ENCODE measurements at regions not wholly inside any gene's neighbourhood (a gene's known extent, or its start where the extent isn't known, plus 50 kb on each side); places are given as distances from the start of the nearest gene placed in this dataset.

DNA sequence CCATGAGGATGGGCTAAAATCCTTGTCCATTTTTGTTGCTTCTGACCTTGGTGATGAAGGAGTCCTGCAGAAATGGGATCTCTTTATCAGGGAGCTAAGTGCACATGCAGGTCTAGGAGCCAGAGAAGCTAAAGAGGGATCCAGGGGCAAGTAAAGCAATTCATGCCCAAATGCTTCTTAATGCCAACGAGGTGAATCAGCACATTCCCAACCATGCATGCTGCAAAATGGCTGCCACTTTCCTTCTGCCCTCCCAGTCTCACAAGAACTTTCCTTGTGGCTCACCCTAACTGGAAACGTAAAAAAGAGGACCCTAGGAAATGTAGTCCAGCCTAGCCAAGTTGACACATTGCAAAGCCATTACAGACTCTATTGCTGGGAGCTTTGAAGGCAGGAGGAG is 298.4 kb downstream of the MAFB start:
- H3K36me3 ChIP-seq = no peaks in the 10 kb centered on the region
- no peak for DNase-seq (ENCODE audit: low read depth in 1 of 2, low spot score in 2 of 2)
- no peaks in the 10 kb centered on the region for H3K9me3 ChIP-seq (replicated peaks)
- H3K27me3 ChIP-seq (replicated peaks) = no peaks in the 10 kb centered on the region
- no peak overlapping the region for H3K27ac ChIP-seq
- no peak overlapping the region for H3K4me3 ChIP-seq
- no peaks in the 10 kb centered on the region for H3K4me1 ChIP-seq (replicated peaks)

DNA sequence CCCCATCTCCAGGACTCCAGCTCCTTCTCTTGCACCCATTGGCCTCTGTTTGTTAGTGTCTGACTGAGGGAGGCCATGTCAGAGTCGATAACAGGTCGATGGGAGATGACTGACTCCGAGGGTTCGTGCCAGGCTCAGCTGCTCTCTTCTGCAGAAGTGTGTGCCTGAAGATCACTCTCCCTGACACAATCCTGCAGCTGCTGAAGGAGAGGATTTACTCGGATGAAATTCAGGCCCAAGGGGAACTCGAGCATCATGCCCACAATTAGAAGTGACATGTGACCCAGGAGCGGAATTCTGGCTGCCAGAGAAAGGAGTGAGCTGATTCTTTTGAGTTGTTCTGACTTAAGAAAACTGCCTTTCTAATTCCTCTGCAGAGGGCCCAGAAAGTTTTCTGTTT is 318.2 kb downstream of the MAFB start:
- Histone ChIP-seq H3K4me3 (no peak overlapping the region), H3K9me3 (replicated peaks) (no peaks in the 10 kb centered on the region), H3K27ac (no peak overlapping the region), H3K4me1 (replicated peaks) (no peaks in the 10 kb centered on the region), H3K36me3 (no peaks in the 10 kb centered on the region), H3K27me3 (replicated peaks) (no peaks in the 10 kb centered on the region)
- DNase-seq (ENCODE audit: low read depth in 1 of 2, low spot score in 2 of 2) = no peak

GRCh38 chr20:40368876-40369275 is 320.2 kb downstream of the MAFB start:
- no peak for DNase-seq (ENCODE audit: low read depth in 1 of 2, low spot score in 2 of 2)
- H3K27me3 ChIP-seq (replicated peaks) = no peaks in the 10 kb centered on the region

GRCh38 chr20:40361916-40362315 is 327.1 kb downstream of the MAFB start:
- DNase-seq (ENCODE audit: low read depth in 1 of 2, low spot score in 2 of 2) = no peak
- Histone ChIP-seq H3K27ac (no peak overlapping the region), H3K27me3 (replicated peaks) (no peaks in the 10 kb centered on the region), H3K4me3 (no peak overlapping the region), H3K4me1 (replicated peaks) (no peaks in the 10 kb centered on the region), H3K9me3 (replicated peaks) (no peaks in the 10 kb centered on the region), H3K36me3 (no peaks in the 10 kb centered on the region)

More at GRCh38 chr20:40368876-40369275, 320.2 kb downstream of the MAFB start:
- no peaks in the 10 kb centered on the region for H3K4me1 ChIP-seq (replicated peaks)
- H3K9me3 ChIP-seq (replicated peaks) = no peaks in the 10 kb centered on the region
- no peaks in the 10 kb centered on the region for H3K36me3 ChIP-seq
- no peak overlapping the region for H3K4me3 ChIP-seq
- no peak overlapping the region for H3K27ac ChIP-seq

GRCh38 chr20:40359131-40359912 is 329.7 kb downstream of the MAFB start:
- Histone ChIP-seq H3K27ac (no peak overlapping the region), H3K27me3 (replicated peaks) (no peaks in the 10 kb centered on the region), H3K4me3 (no peak overlapping the region), H3K9me3 (replicated peaks) (no peaks in the 10 kb centered on the region), H3K36me3 (no peaks in the 10 kb centered on the region), H3K4me1 (replicated peaks) (no peaks in the 10 kb centered on the region)
- no peak for DNase-seq (ENCODE audit: low read depth in 1 of 2, low spot score in 2 of 2)

DNA sequence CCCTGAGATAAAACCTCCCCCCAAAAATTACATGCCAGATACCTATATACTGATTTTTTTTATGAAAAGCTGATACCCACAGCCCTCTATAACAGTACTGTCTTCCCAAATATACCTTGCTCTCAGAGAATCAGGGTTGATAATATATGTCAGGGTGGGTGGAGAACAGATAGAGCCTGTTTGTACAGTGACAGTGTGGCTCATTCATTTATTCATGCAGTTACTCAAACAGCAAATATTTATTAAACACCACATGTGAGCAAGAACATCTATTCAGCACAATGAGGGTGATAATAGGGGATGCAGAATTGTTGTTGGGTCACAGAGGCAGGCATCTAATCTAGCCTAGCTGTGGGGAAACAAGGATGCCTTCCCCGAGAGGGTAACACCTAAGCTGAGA is 334.2 kb downstream of the MAFB start:
- DNase-seq (ENCODE audit: low read depth in 1 of 2, low spot score in 2 of 2) = no peak

DNA sequence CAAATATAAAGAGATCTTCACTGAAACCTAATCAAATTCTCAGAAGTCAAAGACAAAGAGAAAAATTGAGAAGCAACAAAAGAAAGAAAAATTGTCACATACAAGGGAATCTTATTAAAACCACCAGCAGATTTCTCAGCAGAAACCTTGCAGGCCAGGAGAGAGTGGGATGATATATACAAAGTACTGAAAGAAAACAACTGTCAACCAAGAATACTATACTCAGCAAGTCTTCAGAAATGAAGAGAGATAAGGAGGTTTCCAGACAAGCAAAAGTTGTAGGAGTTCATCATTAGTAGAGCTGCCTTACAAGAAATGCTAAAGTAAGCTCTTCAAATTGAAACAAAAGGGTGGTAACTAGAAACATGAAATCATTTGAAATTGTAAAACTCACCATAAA is 345.6 kb downstream of the MAFB start:
- no peaks in the 10 kb centered on the region for H3K4me1 ChIP-seq (replicated peaks)

More for the DNA sequence above, 334.2 kb downstream of the MAFB start:
- Histone ChIP-seq H3K9me3 (replicated peaks) (no peaks in the 10 kb centered on the region), H3K4me3 (no peak overlapping the region), H3K36me3 (no peaks in the 10 kb centered on the region), H3K27ac (no peak overlapping the region), H3K4me1 (replicated peaks) (no peaks in the 10 kb centered on the region), H3K27me3 (replicated peaks) (no peaks in the 10 kb centered on the region)

DNA sequence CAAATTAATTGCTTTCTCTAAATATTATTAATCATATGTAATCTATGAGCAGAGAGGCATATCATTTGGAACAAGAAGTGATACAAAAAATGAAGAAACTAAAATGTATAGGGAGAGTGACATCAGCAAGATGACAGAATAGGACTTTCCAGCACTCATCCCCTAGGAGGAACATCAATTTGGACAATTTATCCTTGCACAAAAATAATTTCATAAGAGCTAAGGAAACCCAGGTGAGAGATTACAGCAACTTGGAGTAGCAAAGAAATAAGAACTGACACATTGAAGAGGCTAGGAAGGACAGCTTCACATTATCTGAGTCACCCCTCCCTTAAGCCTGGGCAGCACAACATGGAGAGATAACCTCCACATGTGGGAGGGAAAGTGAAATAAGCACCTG is 347.5 kb downstream of the MAFB start:
- DNase-seq (ENCODE audit: low read depth in 1 of 2, low spot score in 2 of 2) = no peak
- H3K9me3 ChIP-seq (replicated peaks) = no peaks in the 10 kb centered on the region; the same call in 1 of the 2 replicates
- H3K4me1 ChIP-seq (replicated peaks) = no peaks in the 10 kb centered on the region
- H3K36me3 ChIP-seq = no peaks in the 10 kb centered on the region
- H3K27ac ChIP-seq = no peak overlapping the region
- no peak overlapping the region for H3K4me3 ChIP-seq
- H3K27me3 ChIP-seq (replicated peaks) = no peaks in the 10 kb centered on the region

More for the DNA sequence above, 345.6 kb downstream of the MAFB start:
- DNase-seq (ENCODE audit: low read depth in 1 of 2, low spot score in 2 of 2) = no peak
- no peak overlapping the region for H3K27ac ChIP-seq
- H3K9me3 ChIP-seq (replicated peaks) = no peaks in the 10 kb centered on the region; the same call in 1 of the 2 replicates
- no peaks in the 10 kb centered on the region for H3K27me3 ChIP-seq (replicated peaks)
- no peak overlapping the region for H3K4me3 ChIP-seq
- H3K36me3 ChIP-seq = no peaks in the 10 kb centered on the region

DNA sequence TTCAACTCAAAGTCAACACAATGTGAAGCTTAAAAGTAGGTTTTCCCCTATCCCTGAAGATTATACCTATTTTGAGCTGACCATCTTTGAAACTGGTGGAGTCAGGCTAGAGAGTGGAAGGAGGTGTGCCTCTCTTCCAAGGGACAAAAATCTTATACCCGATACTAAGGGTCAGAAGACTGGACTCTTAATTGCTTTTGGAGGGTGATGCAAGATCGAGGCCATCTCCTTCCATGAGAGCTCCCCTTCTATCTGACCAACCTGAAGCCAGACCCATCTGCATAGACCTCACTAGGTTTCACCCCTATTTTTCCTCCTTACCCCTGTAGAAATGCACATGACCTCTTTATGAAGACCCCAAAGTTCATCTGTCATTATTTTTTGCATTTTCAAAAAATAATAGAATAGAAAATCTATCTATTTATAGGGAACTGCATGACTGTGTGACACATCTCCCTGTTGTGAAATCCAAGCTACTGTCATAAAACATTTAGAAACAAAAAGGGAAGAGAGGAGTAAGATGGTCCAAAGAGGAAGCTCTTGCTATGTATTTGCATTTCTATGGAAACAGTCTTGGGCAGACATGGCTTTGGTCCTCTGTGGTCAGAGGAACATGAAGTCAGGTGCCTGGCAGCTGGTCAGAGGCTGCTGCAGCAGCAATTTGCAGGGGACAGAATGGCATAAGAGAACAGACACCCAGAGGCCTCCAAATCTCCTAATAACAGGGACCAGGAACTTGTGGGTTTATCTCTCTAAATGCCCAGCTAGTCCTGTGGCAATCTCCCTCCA is 349.2 kb downstream of the MAFB start:
- DNase-seq (ENCODE audit: low read depth in 1 of 2, low spot score in 2 of 2) = no peak
- Histone ChIP-seq H3K4me1 (replicated peaks) (no peaks in the 10 kb centered on the region), H3K27ac (no peak overlapping the region), H3K27me3 (replicated peaks) (no peaks in the 10 kb centered on the region), H3K36me3 (no peaks in the 10 kb centered on the region), H3K4me3 (no peak overlapping the region), H3K9me3 (replicated peaks) (no peaks in the 10 kb centered on the region; the same call in 1 of the 2 replicates)

- Histone ChIP-seq H3K36me3 (no peaks in the 10 kb centered on the region), H3K9me3 (replicated peaks) (no peaks in the 10 kb centered on the region; the same call in 1 of the 2 replicates), H3K4me1 (replicated peaks) (no peaks in the 10 kb centered on the region), H3K27ac (no peak overlapping the region), H3K27me3 (replicated peaks) (no peaks in the 10 kb centered on the region), H3K4me3 (no peak overlapping the region)
- no peak for DNase-seq (ENCODE audit: low read depth in 1 of 2, low spot score in 2 of 2)
Measured at GRCh38 chr20:40336533-40336932, 352.5 kb downstream of the MAFB start.

DNA sequence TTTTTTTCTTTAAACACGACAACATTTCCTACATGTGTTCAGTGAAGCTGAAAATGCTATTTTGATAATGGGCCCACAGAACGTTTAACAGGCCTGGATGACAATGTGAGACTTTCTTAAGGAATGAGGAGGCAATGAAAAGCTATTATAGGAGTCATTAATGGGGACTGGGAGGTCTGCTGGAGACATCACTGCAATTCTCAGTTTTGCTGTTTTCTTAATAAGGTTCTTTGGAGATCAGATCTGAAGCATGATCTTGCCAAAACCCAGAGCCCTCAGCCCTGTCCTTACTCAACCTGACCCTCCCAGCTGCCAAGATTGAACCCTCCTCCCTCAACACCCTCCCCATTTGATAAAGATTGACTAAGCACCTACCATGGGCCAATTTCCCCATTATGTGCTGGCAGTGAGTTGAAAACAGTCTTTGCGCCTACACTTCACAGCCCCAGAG is 353.1 kb downstream of the MAFB start:
- Histone ChIP-seq H3K9me3 (replicated peaks) (no peaks in the 10 kb centered on the region; the same call in 1 of the 2 replicates), H3K36me3 (no peaks in the 10 kb centered on the region), H3K27me3 (replicated peaks) (no peaks in the 10 kb centered on the region), H3K4me1 (replicated peaks) (no peaks in the 10 kb centered on the region), H3K4me3 (no peak overlapping the region), H3K27ac (no peak overlapping the region)
- DNase-seq (ENCODE audit: low read depth in 1 of 2, low spot score in 2 of 2) = no peak

- no peaks in the 10 kb centered on the region; the same call in 1 of the 2 replicates for H3K9me3 ChIP-seq (replicated peaks)
- DNase-seq (ENCODE audit: low read depth in 1 of 2, low spot score in 2 of 2) = no peak
- H3K27ac ChIP-seq = no peak overlapping the region
- no peaks in the 10 kb centered on the region for H3K4me1 ChIP-seq (replicated peaks)
- no peaks in the 10 kb centered on the region for H3K36me3 ChIP-seq
- no peaks in the 10 kb centered on the region for H3K27me3 ChIP-seq (replicated peaks)
- no peak overlapping the region for H3K4me3 ChIP-seq
Measured at GRCh38 chr20:40335437-40335836, 353.6 kb downstream of the MAFB start.

DNA sequence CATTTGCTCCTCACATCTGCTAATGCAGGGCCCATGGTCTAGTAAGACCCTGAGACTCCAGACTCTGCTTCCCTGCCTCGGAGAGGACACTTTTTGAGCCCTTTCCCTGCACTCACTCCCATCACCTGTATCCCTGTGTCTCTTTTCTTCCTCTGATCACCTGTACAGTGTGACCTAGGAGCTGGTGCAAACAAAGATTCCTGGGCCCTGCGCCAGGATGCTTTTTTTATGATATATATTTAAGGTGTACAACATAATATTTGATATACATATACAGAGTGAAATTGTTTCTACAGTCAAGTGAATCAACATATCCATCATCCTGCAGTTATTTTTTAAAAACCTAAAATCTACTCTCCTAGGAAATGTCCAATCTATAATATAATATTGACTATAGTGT is 355.4 kb downstream of the MAFB start:
- no peak overlapping the region for H3K4me3 ChIP-seq
- no peaks in the 10 kb centered on the region for H3K27me3 ChIP-seq (replicated peaks)
- H3K4me1 ChIP-seq (replicated peaks) = no peaks in the 10 kb centered on the region
- no peak for DNase-seq (ENCODE audit: low read depth in 1 of 2, low spot score in 2 of 2)
- no peaks in the 10 kb centered on the region for H3K36me3 ChIP-seq
- no peak overlapping the region for H3K27ac ChIP-seq
- no peaks in the 10 kb centered on the region for H3K9me3 ChIP-seq (replicated peaks)
